ENCODE measurements at regions not wholly inside any gene's neighbourhood (a gene's known extent, or its start where the extent isn't known, plus 50 kb on each side); places are given as distances from the start of the nearest gene placed in this dataset.

GRCh38 chr14:97924922-97925613 lies 1127.9 kb downstream of the VRK1 start:
- Histone ChIP-seq H3K9me3 (replicated peaks; ENCODE audit: control insufficient read depth, insufficient read depth, low read length) (peaks cover 7% of the 10 kb centered on the region), H3K79me2 (ENCODE audit: control insufficient read depth, insufficient read depth, low read length) (no peaks in the 10 kb centered on the region), H3K9ac (replicated peaks; ENCODE audit: extremely low read depth, insufficient read depth, low read length) (no peak overlapping the region), H3K36me3 (ENCODE audit: control insufficient read depth in 2 of 2, extremely low read depth in 1 of 2, insufficient read depth in 2 of 2, low read length in 2 of 2) (no peaks in the 10 kb centered on the region), H3K4me2 (ENCODE audit: insufficient read depth, low read length) (no peak overlapping the region), H4K20me1 (replicated peaks; ENCODE audit: control insufficient read depth, extremely low read depth, insufficient read depth, low read length) (no peaks in the 10 kb centered on the region), H3K4me3 (replicated peaks in 1 of 3; ENCODE audit: insufficient read depth in 1 of 3, low read depth in 1 of 3, low read length in 3 of 3) (no peak overlapping the region), H3K27ac (ENCODE audit: insufficient read depth, low read depth, low read length) (no peak overlapping the region), H3K9me1 (replicated peaks; ENCODE audit: control insufficient read depth, extremely low read depth, insufficient read depth, low read length) (no peaks in the 10 kb centered on the region), H3K4me1 (ENCODE audit: control insufficient read depth, extremely low read depth, insufficient read depth, low read length) (no peaks in the 10 kb centered on the region), H2AFZ (ENCODE audit: low read depth, low read length) (no peak overlapping the region), H3K27me3 (ENCODE audit: control insufficient read depth in 2 of 2, insufficient read depth in 2 of 2, low read length in 2 of 2) (no peaks in the 10 kb centered on the region)
- no peak for TF ChIP-seq MAX (IDR thresholded peaks at IDR 0.05; ENCODE audit: insufficient read depth, insufficient read length)
- no peak for TF ChIP-seq POLR2AphosphoS5 (IDR thresholded peaks at IDR 0.05; ENCODE audit: insufficient read depth, low read depth, low read length)
- TF ChIP-seq JUN (IDR thresholded peaks at IDR 0.05; ENCODE audit: borderline replicate concordance, insufficient read depth, insufficient read length, low read depth) = no peak
- no peak for TF ChIP-seq MYC (IDR thresholded peaks at IDR 0.05; ENCODE audit: low read depth, low read length)
- TF ChIP-seq POLR2A (IDR thresholded peaks at IDR 0.05; ENCODE audit: low read depth, low read length) = no peak
- no peak for TF ChIP-seq EZH2 (IDR thresholded peaks at IDR 0.05; ENCODE audit: borderline replicate concordance, low read depth, low read length, severe bottlenecking)
- no peak for TF ChIP-seq FOS (IDR thresholded peaks at IDR 0.05; ENCODE audit: borderline replicate concordance, insufficient read depth, low read length)
- no peak for TF ChIP-seq GATA2 (IDR thresholded peaks at IDR 0.05; ENCODE audit: insufficient read depth, insufficient read length, low read depth, low read length)
- no peak for TF ChIP-seq CTCF (IDR thresholded peaks at IDR 0.05; ENCODE audit: extremely low read depth in 1 of 2, insufficient read depth in 1 of 2, low read depth in 1 of 2, low read length in 2 of 2)
- no TSS peak for BruUV-seq (replicated peaks)
- FAIRE-seq = no peak
- DNase-seq (ENCODE audit: low read depth, low spot score) = no peak
- dilution Hi-C loops (cut with MboI; ENCODE audit: extremely low pct_ligation_motif_present, low sequenced_read_pairs) (no loop called here), intact Hi-C loops (cut with micrococcal nuclease) (no loop called here)
- ChIA-PET POLR2A (no interaction called here), CTCF (no interaction called here)
